HG03066 (cell line): ENCODE measurements at regions not wholly inside any gene's neighbourhood (a gene's known extent, or its start where the extent isn't known, plus 50 kb on each side); places are given as distances from the start of the nearest gene placed in this dataset.
"Not testable (repeated sequence)": the region's sequence is repeated elsewhere in the genome, so short reads cannot be mapped to it uniquely, and the experiment has no call there.

Experiments used
- ATAC-seq: cut with Tn5 transposase; IDR thresholded peaks from one replicate; pipeline ENCODE4 v1.9.1; 2021; ENCODE audit warnings: low read depth; ENCODE audit not compliant: unreplicated experiment

DNA sequence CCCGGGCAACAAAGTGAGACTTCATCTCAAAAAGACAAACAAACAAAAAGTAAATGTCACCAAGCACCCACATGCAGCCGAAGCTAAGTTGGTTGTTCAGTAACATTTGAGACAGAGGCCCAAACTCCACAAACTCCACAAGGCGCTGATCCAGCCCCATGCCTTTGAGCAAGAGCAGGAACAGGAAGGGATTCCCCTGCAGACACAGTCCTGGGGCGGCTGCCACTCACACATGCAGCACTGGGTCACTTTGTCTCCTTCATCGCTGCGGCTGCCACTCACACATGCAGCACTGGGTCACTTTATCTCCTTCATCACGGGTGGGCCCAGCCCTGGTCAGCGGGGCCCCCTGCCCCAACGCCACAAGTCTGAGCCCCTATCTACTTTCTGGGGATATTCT, 246.9 kb upstream of the RREB1 start:
- ATAC-seq, result no peak

DNA sequence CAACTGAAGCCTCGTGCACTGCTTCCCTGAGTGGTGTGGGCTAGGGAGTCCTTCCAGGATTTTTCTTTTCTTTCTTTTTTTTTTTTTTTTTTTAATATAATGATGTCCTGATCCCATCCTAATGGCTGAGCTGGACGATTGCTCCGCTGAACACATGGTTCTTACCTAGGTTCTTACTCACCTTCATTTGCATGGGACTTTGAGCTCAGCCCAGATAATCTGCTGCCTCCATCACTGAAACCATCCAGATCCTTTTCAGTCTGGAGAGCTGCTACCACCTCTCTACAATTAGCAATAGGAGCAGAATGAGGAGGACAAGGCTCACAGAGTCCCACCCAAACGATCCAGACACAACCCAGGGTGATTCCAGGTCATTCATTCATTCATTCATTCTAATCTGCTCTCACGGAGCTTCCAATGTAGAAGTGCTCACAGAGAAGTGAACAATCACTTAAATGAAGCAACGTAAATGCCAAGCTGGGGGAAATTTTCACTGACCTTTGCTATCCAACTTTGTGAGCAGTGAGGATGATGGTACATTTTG, 246.3 kb upstream of the RREB1 start:
- no peak for ATAC-seq

DNA sequence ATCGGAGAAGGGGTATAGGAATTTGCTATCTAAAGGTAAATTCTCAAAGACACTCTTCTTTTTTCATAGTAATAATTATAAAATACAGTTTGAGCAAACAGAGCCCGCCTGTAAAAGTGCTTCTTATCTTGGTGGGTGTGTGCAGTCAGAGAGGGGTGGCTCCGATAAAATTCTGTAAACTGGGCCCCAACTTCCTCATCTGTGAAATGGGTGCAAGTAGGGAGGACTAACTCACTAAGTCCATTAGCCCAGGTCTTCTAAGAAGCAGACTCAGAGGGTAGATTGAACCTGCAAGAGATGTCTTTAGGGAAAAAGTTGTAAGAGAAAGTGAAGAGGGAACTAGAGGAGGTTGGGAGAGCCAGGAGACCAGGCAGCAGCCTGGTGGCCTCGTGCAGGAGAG, 245.8 kb upstream of the RREB1 start:
- ATAC-seq, result no peak

DNA sequence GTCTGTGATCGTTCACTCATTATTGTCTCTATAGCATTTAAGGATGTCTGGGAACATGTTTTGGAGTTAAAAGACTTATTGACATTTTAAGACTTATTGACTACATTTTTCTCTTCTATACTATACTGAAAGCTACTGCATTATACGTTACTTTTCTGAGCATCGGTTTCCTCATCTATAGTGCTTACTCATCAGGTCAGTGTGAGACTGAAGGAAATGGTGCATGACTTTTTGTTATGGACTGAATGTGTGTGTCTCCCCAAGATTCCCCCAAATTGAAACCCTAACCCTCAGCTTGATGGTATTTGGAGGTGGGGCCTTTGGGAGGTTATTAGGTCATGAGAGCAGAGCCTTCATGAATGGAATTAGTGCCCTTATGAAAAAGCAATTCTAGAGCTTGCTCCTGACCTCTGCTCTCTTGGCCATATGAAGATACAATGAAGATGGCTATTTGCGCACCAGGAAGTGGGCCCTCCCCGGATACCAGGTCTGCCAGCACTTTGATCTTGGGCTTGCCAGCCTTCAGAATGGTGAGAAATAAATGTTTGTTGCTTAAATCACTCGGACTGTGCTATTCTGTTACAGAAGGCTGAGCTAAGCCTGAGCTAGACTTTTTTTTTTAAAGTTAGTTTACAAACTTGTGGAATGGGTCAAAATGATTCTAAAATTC, 243.7 kb upstream of the RREB1 start:
- no peak for ATAC-seq

DNA sequence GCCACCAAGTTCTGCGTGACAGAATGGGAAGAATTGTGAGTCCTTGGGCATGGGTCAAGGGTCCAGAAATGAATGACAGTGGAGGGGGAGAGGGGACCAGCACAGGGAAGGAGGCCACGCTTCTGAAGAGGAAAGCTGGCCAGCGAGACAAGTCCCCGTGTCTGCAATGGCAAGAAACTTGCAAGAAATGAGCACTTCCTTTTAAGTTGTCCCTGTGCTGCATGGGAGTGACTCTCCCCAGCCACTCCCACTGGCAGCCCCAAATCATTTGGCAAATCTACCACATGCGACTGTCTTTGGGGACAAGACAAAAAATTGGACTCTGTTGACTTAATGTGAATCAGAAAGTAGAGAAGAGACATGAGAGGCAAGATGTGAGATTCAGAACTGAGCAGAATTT, 242.2 kb upstream of the RREB1 start:
- no peak for ATAC-seq

DNA sequence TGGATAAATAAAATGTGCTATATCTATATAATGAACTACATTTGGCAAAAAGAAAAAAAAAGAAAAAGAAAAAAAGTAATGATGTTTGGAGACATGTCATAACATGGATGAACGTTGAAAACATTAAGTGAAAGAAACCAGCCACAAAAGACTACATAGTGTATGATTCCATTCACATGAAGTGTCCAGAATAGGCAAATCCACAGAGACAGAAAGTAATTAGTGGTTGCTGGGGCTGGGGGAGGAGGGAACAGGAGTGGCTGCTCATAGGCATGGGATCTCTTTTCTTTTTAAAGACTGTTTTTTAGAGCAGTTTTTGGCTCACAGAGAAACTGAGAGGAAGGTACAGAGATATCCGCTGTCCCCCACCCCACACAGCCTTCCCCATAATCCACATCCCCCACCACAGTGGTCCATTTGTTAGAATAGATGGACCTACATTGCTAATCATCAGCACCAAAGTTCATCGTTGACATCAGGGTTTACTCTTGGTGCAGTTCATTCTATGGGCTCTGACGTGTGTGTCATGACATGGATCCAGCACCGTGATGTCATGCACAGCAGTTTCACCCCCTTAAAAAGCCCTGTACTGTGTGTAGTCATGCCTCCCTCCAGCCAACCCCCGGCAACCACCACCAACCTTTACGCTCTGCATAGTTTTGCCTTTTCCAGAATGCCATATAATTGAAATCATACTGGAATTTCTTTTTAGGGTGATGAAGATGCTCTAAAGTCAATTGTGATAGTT, 240.9 kb upstream of the RREB1 start:
- ATAC-seq, result no peak

DNA sequence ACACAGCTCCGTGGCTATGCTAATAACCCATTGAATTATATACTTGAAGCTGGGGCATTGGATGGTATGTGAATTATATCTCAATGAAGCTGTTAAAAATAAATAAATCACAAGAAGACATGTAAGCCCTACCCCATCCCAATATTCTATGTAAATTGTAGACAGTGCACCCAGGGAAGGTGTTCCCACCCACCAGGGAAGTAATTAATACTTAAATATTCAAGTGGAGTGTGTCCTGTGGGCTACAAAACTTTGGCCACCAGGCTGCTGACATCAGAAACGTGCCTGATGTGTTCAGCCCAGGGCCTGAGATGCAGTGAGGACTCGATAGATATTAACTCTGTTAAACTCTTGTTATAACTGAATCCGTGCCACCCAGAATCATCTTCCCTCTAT, 240.4 kb upstream of the RREB1 start:
- no peak for ATAC-seq

DNA sequence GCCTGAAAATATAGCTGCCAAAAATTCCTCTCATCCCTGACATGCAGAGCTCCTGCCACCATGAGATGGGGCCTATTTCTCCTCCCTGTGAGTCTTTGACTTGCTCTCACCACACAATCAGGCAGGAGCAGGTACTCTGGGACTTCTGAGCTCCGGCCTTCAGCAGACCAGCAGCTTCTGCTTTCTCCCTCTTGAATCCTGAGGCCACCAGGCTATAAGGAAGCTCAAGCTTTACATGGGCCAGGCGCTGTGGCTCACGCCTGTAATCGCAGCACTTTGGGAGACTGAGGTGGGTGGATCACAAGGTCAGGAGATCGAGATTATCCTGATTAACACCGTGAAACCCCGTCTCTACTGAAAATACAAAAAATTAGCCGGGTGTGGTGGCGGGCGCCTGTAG, 238.7 kb upstream of the RREB1 start:
- no peak for ATAC-seq

DNA sequence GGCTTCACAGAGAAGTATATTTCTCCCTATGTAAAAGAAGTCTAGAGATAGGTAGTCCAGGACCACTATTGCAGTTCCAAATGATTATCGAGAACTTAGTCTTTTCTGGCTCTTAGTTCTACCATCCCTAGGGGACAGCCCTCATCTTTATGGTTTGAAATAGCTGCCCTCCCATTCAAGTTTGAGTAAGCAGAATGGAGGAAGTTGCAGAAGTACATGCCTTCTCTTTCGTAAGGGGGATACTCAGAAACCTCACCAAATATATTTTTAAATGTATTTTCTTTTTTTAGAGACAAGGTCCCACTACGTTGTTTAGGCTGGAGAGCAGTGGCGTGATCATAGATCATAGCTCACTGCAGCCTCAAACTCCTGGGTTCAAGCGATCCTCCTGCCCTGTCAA, 236.8 kb upstream of the RREB1 start:
- ATAC-seq, result no peak

DNA sequence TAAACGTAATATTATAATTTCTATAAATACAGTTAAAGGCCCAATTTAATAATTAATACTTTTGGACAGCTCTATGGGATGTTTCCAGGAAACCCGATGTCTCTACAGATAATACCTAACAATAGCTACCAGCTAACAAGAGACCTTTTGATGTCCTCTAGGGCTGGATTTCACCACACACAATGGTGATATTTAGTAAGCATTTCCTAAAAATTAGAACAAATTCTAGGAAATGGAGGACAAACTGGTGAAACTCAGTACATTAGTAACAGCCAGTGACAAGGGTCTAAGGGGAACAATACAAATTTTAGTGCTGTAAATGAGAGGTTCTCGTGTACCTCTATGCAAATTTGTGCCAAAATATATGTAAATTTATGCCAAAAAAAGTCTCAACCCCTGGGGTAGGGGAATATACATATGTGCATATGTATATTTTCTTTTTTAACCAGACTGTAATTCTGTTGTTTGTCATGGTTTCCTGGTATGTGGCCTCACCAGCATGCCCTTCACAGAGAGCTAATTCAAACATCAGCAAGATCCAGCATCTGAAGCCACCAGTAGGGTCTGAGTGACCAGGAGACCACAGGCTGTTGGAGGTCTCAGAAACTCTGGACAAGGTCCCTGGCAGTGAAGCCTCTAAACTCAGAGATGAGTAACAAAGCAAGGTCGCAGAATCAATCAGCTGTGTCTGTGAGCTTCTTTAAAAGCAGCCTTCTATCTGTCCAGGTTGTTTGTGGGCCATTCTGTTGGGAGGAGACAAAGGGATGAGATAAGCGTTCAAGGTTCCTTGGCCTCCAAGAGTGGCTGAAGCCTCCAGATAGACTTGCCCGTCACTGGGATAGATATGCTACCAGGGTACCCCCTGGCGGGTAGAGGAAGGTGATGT, 235.1 kb upstream of the RREB1 start:
- no peak for ATAC-seq

DNA sequence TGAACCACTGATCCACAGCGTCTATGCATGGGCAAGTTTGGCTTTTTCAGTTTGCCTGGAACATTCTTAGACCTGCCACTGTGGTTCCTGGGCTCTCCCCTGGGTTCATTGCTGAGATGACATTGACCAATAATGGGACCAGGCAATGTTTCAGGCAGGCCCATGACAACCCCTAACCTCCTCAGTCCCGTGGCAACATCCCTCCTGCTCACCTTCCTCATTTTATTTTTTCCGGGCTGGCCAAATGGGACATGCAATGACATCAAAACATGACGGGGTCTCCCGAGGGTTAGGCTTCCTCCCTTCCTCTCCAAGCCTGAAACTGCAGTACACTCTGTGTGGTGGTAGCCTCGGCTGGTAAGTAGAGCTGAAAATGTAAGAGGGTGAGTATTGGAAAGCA, 234.0 kb upstream of the RREB1 start:
- ATAC-seq, result no peak

DNA sequence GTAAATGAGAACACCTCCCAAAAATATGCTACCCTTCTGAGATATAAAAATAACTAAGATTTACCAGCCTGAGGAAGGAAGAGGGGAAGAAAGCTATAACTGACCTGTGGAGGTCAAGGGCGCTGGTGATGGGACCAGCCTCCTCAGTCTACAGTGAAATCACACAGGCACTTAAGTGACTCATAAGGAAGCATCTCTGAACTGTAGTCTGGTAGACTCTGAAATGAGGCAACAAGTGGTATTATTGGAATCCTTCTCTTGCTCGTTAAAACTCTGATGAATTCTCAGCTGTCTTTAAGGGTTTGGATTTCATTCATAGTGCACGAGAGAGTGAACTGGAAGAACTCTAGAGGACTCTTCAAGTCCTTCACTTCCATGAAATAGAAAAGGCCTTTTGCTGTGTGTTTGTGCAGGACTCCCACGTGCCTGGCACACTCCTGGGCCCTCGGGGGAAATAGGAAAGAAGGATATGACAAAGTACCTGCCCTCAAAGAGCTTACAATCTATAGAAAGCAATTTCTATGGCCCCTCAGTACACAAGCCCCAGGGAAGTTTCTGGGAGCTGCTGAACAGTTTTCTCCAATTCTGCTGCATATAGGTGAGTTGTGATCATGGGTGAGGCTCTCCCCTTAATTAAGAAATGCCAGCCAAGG, 231.8 kb upstream of the RREB1 start:
- ATAC-seq, result no peak

DNA sequence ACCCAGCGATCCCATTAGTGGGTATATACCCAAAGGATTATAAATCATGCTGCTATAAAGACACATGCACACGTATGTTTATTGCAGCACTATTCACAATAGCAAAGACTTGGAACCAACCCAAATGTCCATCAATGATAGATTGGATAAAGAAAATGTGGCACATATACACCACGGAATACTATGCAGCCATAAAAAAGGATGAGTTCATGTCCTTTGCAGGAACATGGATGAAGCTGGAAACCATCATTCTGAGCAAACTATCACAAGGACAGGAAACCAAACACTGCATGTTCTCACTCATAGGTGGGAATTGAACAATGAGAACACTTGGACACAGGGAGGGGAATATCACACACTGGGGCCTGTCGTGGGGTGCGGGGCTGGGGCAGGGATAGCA, 230.0 kb upstream of the RREB1 start:
- ATAC-seq, result not testable (repeated sequence)

DNA sequence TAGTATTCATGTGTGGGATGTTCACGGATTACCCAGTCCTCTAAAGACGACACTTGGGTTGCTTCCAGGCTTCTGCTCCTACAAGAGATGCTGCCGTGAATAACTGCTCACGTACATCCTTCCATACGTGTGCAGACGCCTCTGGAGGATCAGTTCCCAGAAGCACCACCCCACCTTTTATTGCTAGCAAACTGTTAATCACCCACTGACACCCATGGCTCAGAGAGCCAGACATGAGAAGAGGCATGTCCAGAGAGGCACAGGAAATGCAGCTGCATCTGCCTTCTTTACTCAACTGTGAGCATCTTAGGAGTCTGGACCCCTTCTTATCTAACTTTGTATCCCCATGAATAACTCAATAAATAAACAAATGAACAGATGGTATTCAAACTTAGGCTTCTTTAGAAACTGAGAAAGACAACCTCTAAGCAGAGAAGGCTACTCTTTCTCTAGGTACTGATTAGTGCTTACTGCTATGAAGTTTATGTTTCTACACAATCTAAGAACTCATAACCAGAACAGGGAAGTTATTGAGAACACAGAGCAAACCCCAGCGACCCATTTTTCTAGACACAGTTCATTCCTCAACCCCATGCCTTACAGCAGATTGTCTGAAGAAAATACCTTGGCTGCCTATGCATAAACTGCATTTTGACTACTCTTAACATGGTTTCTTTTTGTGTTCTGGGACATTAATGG, 228.7 kb upstream of the RREB1 start:
- peak; percentile 63 for ATAC-seq

DNA sequence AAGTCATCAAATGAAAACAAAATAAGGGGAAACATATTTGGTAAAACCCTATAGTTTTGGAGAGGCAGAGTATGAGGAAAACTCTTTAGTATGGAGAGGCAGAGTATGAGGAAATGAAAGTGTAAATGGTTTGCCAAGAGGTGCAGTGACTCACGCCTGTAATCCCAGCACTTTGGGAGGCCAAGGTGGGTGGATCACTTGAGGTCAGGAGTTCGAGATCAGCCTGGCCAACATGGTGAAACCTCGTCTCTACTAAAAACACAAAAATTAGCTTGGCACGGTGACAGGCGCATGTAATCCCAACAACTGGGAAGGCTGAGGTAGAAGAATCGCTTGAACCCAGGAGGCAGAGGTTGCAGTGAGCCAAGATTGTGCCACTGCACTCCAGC, 228.2 kb upstream of the RREB1 start:
- ATAC-seq, result not testable (repeated sequence)

DNA sequence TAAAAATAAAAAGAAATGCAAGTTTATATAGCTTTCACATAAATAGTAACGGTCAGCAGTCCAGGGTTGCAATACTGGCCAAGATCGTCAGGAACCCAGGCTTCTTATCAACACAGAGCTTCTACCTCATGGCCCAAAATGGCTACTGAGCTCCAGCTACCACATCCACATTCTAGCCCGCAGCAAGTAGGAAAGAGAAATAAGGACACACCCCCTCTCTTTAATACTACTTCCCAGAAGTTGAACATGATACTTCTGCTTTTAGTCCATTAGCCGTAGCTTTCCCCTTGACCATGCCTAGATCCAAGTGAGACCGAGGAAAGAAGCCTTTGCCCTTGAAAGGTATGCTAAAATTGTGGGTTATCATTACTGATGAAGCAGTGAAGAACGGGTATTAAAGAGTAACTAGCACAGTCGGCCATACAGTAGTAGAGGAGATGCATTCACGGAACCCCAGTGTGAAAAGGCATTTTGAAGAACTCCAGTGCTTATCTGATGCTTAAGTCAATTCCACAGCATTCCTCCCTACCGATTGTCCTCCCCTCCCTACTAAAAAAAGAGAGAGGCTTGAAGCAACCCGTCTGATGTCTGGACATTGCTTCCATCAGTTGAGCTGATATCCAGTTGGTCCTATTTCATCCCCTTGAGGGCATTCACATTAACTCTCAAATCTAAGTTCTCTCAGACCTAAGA, 226.9 kb upstream of the RREB1 start:
- no peak for ATAC-seq

DNA sequence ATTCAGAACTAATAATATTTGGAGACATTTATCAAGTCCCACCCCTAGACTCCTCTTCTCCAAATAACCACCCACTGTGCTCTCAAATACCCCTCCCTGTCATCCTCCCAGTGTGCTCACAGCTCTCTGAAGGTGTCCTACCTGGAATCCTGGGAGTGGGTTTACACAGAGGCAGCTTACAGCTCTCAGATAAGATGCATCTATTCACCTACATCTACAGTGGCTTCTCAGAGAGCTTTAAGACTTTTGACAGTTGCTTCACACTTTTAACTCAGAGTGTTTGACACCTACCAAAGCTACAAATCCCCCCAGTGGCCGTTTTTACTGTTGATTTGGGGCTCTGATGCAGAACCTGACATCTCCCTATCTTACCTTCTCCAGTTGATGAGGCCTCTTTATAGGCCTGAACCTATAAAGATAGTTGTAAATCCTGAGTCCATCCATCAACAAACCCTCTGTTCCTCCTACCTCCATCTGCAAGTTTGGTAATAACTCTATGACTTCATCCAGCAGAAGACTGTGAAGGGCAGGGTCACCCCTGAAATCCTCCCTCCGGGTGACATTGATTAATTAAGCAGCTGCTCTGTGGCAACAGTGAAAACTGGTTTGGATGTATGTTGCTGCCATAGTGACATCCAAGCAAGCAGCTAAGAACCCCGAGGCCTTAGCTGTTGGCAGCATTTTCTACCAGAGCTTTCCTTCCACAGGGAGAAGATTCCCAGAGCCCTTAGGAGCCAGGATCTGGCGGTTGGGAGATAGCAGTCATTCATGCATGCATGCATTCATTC, 226.1 kb upstream of the RREB1 start:
- ATAC-seq, result no peak

DNA sequence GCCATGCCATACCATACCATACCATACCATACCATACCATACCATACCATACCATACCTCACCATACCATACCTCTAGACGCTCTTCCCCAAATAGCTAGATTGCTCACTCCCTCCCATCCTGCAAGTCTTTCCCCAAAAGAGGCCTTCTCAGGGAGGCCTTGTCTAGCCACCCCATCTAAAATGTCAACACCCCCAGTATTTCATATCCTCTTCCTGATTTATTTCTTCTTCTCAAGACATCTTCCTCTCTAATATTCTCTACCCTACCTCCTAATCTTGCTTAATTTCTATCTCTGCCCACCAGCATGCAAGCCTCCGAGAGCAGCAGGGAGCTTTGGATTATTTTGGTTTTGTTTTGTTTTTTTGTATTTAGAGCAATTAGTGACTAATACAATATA, 225.2 kb upstream of the RREB1 start:
- ATAC-seq, result no peak

DNA sequence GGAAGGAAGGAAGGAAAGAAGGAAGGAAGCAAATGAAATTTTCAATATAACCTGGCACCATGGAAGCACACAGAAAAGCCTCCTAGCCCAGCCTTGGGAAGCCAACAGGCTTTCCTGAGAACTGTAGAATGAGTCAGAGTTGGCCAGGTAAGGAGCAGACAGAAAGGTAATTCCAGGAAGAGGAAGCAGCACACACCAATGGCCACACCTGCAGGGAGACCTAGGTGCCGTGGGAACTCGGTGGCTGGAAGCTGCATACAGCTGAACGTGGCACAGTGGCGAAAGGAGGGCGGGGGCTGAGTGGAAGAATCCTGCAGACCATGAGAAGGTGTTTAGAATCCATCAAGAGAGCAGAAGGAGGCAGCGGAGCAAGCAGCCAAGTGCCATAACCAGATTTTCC, 224.8 kb upstream of the RREB1 start:
- no peak for ATAC-seq
